HepG2 (cell line): ENCODE measurements at regions not wholly inside any gene's neighbourhood (a gene's known extent, or its start where the extent isn't known, plus 50 kb on each side); places are given as distances from the start of the nearest gene placed in this dataset.
"Not testable (repeated sequence)": the region's sequence is repeated elsewhere in the genome, so short reads cannot be mapped to it uniquely, and the experiment has no call there.

Source experiments
- ATAC-seq: fragments of 200-7000 bp; cut with Tn5 transposase; 3 replicates; pipeline ENCODE4 v1.9.1; 2020; ENCODE audit warnings: mild to moderate bottlenecking, moderate library complexity
- BruUV-seq: library from RNA; stranded (reverse); fragments of 400-500 nt; replicated peaks from 2 replicates; lab custom pipeline; 2021; lab: Mats Ljungman, UMichigan
- CTCF ChIA-PET: fragments of 300-600 bp; formaldehyde crosslinking; extraction: SDS; loops from one replicate; lab custom pipeline; 2021; ENCODE audit warnings: low total read pairs, inconsistent platforms, low intra/inter-chr PET ratio; lab: Yijun Ruan, JAX
- POLR2A ChIA-PET: fragments of 350-600 bp; sonication (Branson Sonifier 250); formaldehyde crosslinking; loops from one replicate; lab custom pipeline; 2020; ENCODE audit warnings: antibody characterized with exemption, inconsistent platforms; lab: Yijun Ruan, JAX
- DNase-seq: peaks from one replicate; pipeline ENCODE4 v3.0.0-alpha.2; 2015; ENCODE audit warnings: low spot score
- FAIRE-seq: peaks from 3 replicates; lab custom pipeline; 2011; peaks lifted over from hg19 to GRCh38; lab: Jason Lieb, UNC
- H2AFZ ChIP-seq: one replicate; pipeline ENCODE4 v1.6.1; 2011; ENCODE audit warnings: low read length, inconsistent platforms
- H3K27ac ChIP-seq: fragments of 300-600 bp; 3 replicates; pipeline ENCODE4 v1.8.0; 2011; ENCODE audit warnings: mixed run types, mild to moderate bottlenecking, mixed read lengths, low read length, inconsistent platforms; ENCODE audit not compliant: insufficient read depth; ENCODE audit errors: extremely low read length
- H3K27me3 ChIP-seq, 2 experiments: fragments of 200-600 bp in 1 of 2; 2 replicates in 1 of 2; 3 replicates in 1 of 2; pipeline versions ENCODE4 v1.6.0 to v1.8.0; 2011; ENCODE audit warnings: low read length in 2 of 2, mild to moderate bottlenecking in 2 of 2, moderate library complexity in 2 of 2, inconsistent platforms in 1 of 2; ENCODE audit not compliant: insufficient read depth in 2 of 2, control insufficient read depth in 1 of 2
- H3K36me3 ChIP-seq, 2 experiments: fragments of 200-600 bp in 1 of 2; replicated peaks in 1 of 2; 2 replicates in 1 of 2; 3 replicates in 1 of 2; pipeline versions ENCODE4 v1.5.1 to v1.8.0; 2011; ENCODE audit warnings: low read length in 2 of 2, inconsistent platforms in 1 of 2; ENCODE audit not compliant: insufficient read depth in 2 of 2, control insufficient read depth in 1 of 2
- H3K4me1 ChIP-seq: 2 replicates; pipeline ENCODE4 v1.5.1; 2012; ENCODE audit warnings: low read length, inconsistent platforms; ENCODE audit not compliant: insufficient read depth
- H3K4me2 ChIP-seq: 2 replicates; pipeline ENCODE4 v1.6.0; 2011; ENCODE audit warnings: low read depth, low read length, inconsistent platforms
- H3K4me3 ChIP-seq, 3 experiments: fragments of 200-600 bp in 1 of 3; sonication (generic), shearing (Covaris generic) in 1 of 3; replicated peaks in 1 of 3; 2 replicates each; pipeline ENCODE4 v1.5.1; 2011 to 2016; ENCODE audit warnings: low read length in 3 of 3, inconsistent platforms in 2 of 3, low read depth in 2 of 3, mild to moderate bottlenecking in 2 of 3, control low read depth in 1 of 3, mixed read lengths in 1 of 3; ENCODE audit not compliant: insufficient read depth in 1 of 3
- H3K79me2 ChIP-seq: one replicate; pipeline ENCODE4 v1.6.1; 2011; ENCODE audit warnings: low read length, inconsistent platforms; ENCODE audit not compliant: insufficient read depth
- H3K9ac ChIP-seq: 2 replicates; pipeline ENCODE4 v1.6.0; 2011; ENCODE audit warnings: mild to moderate bottlenecking, low read depth, low read length, inconsistent platforms; ENCODE audit not compliant: insufficient read depth
- H3K9me3 ChIP-seq: 2 replicates; pipeline ENCODE4 v1.5.1; 2012; ENCODE audit warnings: mild to moderate bottlenecking, low read length
- H4K20me1 ChIP-seq: 2 replicates; pipeline ENCODE4 v1.6.0; 2011; ENCODE audit warnings: inconsistent platforms, mild to moderate bottlenecking, low read length, moderate library complexity; ENCODE audit not compliant: insufficient read depth
- BRCA1 ChIP-seq: sonication (generic); formaldehyde crosslinking; IDR thresholded peaks from 2 replicates; pipeline ENCODE4 v1.4.0; 2020; ENCODE audit warnings: missing genetic modification reagents
- ISX ChIP-seq: sonication (generic); formaldehyde crosslinking; conservative IDR thresholded peaks from 2 replicates; pipeline ENCODE4 v1.5.0; 2020; ENCODE audit warnings: missing genetic modification reagents
- SMC3 ChIP-seq: IDR thresholded peaks from 2 replicates; pipeline ENCODE4 v1.6.1; 2011; ENCODE audit warnings: low read length, improper control_type of control experiment
- WGBS: methylation state at CpG from one replicate; pipeline ENCODE4 v1.1.6; 2017; ENCODE audit warnings: low lambda C conversion rate; 5-methylcytosine and 5-hydroxymethylcytosine counted together
- in situ Hi-C: cut with HindIII; loops from 2 replicates; pipeline ENCODE4 v1.10.0; 2017; ENCODE audit warnings: low pct_unique_long_range_greater_than_20kb; ENCODE audit not compliant: extremely low pct_ligation_motif_present
- intact Hi-C: fragments of 100-400 bp; cut with micrococcal nuclease; formaldehyde crosslinking; loops from one replicate; pipeline ENCODE4 v1.10.0; 2022; ENCODE audit not compliant: unreplicated experiment

- WGBS: 16% methylated on average over 5 of the region's 5 CpGs
- CTCF ChIA-PET: no interaction called here
- no peak overlapping the region for H3K9ac ChIP-seq
- BruUV-seq: no TSS peak
- H3K79me2 ChIP-seq: no peaks in the 10 kb centered on the region
- FAIRE-seq (no peak), DNase-seq (no peak), ATAC-seq (no peak)
- no peaks in the 10 kb centered on the region for H4K20me1 ChIP-seq
- H3K9me3 ChIP-seq: peaks cover 10% of the 10 kb centered on the region
- TF ChIP-seq ISX (CRISPR knock-in tag): no peak
- in situ Hi-C loops (no loop called here), intact Hi-C loops (no loop called here)
- no peak overlapping the region for H3K27ac ChIP-seq
- H2AFZ ChIP-seq: no peak overlapping the region
- no peak overlapping the region for H3K4me3 ChIP-seq
- H3K4me1 ChIP-seq: no peaks in the 10 kb centered on the region
- POLR2A ChIA-PET: no interaction called here
- H3K4me2 ChIP-seq: no peak overlapping the region
- H3K36me3 ChIP-seq: no peaks in the 10 kb centered on the region
- H3K27me3 ChIP-seq: no peaks in the 10 kb centered on the region
These were observed 794.2 kb upstream of the CDH10 start for GRCh38 chr5:25439025-25439424.

GRCh38 chr5:25438375-25438774 is 793.6 kb upstream of the CDH10 start:
- H3K4me2 ChIP-seq, H3K9ac ChIP-seq, H4K20me1 ChIP-seq, BruUV-seq, H3K27ac ChIP-seq, DNase-seq, intact Hi-C loops, in situ Hi-C loops, H3K4me3 ChIP-seq, H3K36me3 ChIP-seq, H2AFZ ChIP-seq, POLR2A ChIA-PET, H3K79me2 ChIP-seq, H3K9me3 ChIP-seq, FAIRE-seq, ATAC-seq, CTCF ChIA-PET, H3K27me3 ChIP-seq, H3K4me1 ChIP-seq: not testable (repeated sequence)
- 37% methylated on average over 6 of the region's 6 CpGs for WGBS

- Histone ChIP-seq H2AFZ (no peak overlapping the region), H3K9me3 (peaks cover 10% of the 10 kb centered on the region), H3K9ac (no peak overlapping the region), H3K27ac (no peak overlapping the region), H3K27me3 (no peaks in the 10 kb centered on the region), H3K4me1 (no peaks in the 10 kb centered on the region), H3K4me3 (no peak overlapping the region), H3K79me2 (no peaks in the 10 kb centered on the region), H3K36me3 (no peaks in the 10 kb centered on the region), H3K4me2 (no peak overlapping the region), H4K20me1 (no peaks in the 10 kb centered on the region)
- CTCF ChIA-PET: no interaction called here
- intact Hi-C loops: no loop called here
- TF ChIP-seq BRCA1 (CRISPR knock-in tag) (no peak), SMC3 (no peak)
- ATAC-seq (no peak), DNase-seq (no peak), FAIRE-seq (no peak)
- BruUV-seq: no TSS peak
- 21% methylated on average over 3 of the region's 3 CpGs for WGBS
- POLR2A ChIA-PET: no interaction called here
- in situ Hi-C loops: no loop called here
These were observed 791.7 kb upstream of the CDH10 start for GRCh38 chr5:25436452-25436851.
